ENCODE measurements at regions not wholly inside any gene's neighbourhood (a gene's known extent, or its start where the extent isn't known, plus 50 kb on each side); places are given as distances from the start of the nearest gene placed in this dataset.

GRCh38 chr1:116252271-116252670 is 120.8 kb upstream of the ATP1A1 start:
- no peaks in the 10 kb centered on the region for H3K27me3 ChIP-seq (replicated peaks; ENCODE audit: insufficient read depth, low read depth, low read length, poor library complexity)
- H3K4me1 ChIP-seq (ENCODE audit: insufficient read depth, low read length, poor library complexity, severe bottlenecking), result peaks cover 21% of the 10 kb centered on the region
- DNase-seq (ENCODE audit: low spot score), result no peak
- intact Hi-C loops (cut with micrococcal nuclease; ENCODE audit: unreplicated experiment), result no loop called here
- ChIA-PET CTCF (no interaction called here), POLR2A (ENCODE audit: low non-redundant PET) (no interaction called here)
- no peaks in the 10 kb centered on the region for H3K9me3 ChIP-seq (ENCODE audit: low read depth, low read length, poor library complexity, severe bottlenecking)
- TF ChIP-seq, protein P1, sequence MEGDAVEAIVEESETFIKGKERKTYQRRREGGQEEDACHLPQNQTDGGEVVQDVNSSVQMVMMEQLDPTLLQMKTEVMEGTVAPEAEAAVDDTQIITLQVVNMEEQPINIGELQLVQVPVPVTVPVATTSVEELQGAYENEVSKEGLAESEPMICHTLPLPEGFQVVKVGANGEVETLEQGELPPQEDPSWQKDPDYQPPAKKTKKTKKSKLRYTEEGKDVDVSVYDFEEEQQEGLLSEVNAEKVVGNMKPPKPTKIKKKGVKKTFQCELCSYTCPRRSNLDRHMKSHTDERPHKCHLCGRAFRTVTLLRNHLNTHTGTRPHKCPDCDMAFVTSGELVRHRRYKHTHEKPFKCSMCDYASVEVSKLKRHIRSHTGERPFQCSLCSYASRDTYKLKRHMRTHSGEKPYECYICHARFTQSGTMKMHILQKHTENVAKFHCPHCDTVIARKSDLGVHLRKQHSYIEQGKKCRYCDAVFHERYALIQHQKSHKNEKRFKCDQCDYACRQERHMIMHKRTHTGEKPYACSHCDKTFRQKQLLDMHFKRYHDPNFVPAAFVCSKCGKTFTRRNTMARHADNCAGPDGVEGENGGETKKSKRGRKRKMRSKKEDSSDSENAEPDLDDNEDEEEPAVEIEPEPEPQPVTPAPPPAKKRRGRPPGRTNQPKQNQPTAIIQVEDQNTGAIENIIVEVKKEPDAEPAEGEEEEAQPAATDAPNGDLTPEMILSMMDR (conservative IDR thresholded peaks at IDR 0.05; ENCODE audit: low read depth, low read length), result no peak
- TF ChIP-seq EZH2 (IDR thresholded peaks at IDR 0.05; ENCODE audit: borderline replicate concordance, low read depth, low read length, poor library complexity, severe bottlenecking), result no peak
- H3K36me3 ChIP-seq (ENCODE audit: insufficient read depth, low read length, poor library complexity, severe bottlenecking), result no peaks in the 10 kb centered on the region
- H3K4me3 ChIP-seq (ENCODE audit: low read depth, low read length, poor library complexity, severe bottlenecking), result no peak overlapping the region
- H3K27ac ChIP-seq (ENCODE audit: low read depth, low read length, poor library complexity, severe bottlenecking), result no peak overlapping the region
- no TSS peak for BruUV-seq (replicated peaks)

DNA sequence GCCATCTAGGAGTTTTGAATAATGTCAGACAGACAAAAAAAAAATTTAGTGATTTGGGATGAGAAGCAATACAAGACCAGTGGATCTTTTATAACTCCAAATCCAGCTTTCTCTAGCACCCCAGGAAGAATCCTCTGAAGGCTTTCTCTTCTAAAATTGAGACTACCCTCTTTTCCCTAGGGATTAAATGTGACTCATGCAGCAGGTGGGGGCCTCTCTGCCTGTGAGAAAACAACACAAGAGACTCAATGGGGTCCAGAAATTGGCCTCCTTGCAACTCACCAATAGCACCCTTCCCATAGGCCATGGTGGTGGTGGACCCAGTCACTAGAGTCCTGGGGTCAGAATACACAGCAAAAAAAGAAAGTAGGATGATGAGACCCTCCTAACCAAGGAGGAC is 120.3 kb upstream of the ATP1A1 start:
- H3K4me1 ChIP-seq (ENCODE audit: insufficient read depth, low read length, poor library complexity, severe bottlenecking), result peaks cover 21% of the 10 kb centered on the region
- ChIA-PET POLR2A (ENCODE audit: low non-redundant PET) (no interaction called here), CTCF (interaction anchor here (0.7 kb wide), 1 partner anchor 1970 kb away, joined by 3 read pairs; no protein-coding TSS in a partner anchor)
- no peak overlapping the region for H3K27ac ChIP-seq (ENCODE audit: low read depth, low read length, poor library complexity, severe bottlenecking)
- BruUV-seq (replicated peaks), result no TSS peak
- no peaks in the 10 kb centered on the region for H3K27me3 ChIP-seq (replicated peaks; ENCODE audit: insufficient read depth, low read depth, low read length, poor library complexity)
- no peak overlapping the region for H3K4me3 ChIP-seq (ENCODE audit: low read depth, low read length, poor library complexity, severe bottlenecking)
- no peaks in the 10 kb centered on the region for H3K9me3 ChIP-seq (ENCODE audit: low read depth, low read length, poor library complexity, severe bottlenecking)
- TF ChIP-seq, protein P1 (conservative IDR thresholded peaks at IDR 0.05; ENCODE audit: low read depth, low read length), result no peak
- no peak for TF ChIP-seq EZH2 (IDR thresholded peaks at IDR 0.05; ENCODE audit: borderline replicate concordance, low read depth, low read length, poor library complexity, severe bottlenecking)
- intact Hi-C loops (cut with micrococcal nuclease; ENCODE audit: unreplicated experiment), result no loop called here
- no peaks in the 10 kb centered on the region for H3K36me3 ChIP-seq (ENCODE audit: insufficient read depth, low read length, poor library complexity, severe bottlenecking)
- DNase-seq (ENCODE audit: low spot score), result peak; percentile 62

DNA sequence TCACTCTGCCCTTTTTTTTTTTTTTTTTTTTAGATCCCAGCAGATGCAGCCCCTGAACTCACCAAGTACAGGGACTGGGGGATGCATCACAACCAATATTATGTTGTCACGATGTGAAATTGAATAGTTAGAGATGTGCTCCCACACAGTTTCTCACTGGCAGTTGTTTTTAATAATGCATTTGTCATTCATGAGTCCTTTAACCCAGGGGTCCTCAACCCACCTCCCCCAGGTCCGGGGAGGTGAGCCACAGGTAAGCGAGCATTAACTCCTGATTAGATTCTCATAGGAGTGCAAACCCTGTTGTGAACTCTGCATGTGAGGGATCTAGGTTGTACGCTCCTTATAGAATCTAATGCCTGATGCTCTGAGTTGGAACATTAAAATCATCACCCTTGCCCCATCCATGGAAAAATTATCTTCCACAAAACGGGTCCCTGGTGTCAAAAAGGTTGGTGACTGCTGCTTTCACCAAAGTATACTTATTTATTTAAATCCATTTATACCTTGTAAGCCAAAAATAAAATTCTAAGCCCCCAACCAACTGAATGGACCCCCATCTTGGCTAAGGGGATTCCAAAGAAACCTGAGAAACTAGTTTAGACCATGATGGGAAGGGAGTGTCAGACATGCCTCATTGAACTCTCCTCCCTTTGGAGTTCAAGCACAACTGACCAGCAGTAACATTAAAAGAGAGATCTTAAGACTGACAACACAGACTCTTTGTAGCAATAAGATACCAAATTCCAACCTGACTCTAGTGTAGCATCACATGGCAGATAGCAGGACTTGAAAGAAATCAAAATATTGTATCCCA is 119.3 kb upstream of the ATP1A1 start:
- H3K27ac ChIP-seq (ENCODE audit: low read depth, low read length, poor library complexity, severe bottlenecking), result no peak overlapping the region
- intact Hi-C loops (cut with micrococcal nuclease; ENCODE audit: unreplicated experiment), result no loop called here
- ChIA-PET CTCF (no interaction called here), POLR2A (ENCODE audit: low non-redundant PET) (no interaction called here)
- no TSS peak for BruUV-seq (replicated peaks)
- H3K9me3 ChIP-seq (ENCODE audit: low read depth, low read length, poor library complexity, severe bottlenecking), result no peaks in the 10 kb centered on the region
- H3K36me3 ChIP-seq (ENCODE audit: insufficient read depth, low read length, poor library complexity, severe bottlenecking), result no peaks in the 10 kb centered on the region
- no peaks in the 10 kb centered on the region for H3K27me3 ChIP-seq (replicated peaks; ENCODE audit: insufficient read depth, low read depth, low read length, poor library complexity)
- no peak overlapping the region for H3K4me3 ChIP-seq (ENCODE audit: low read depth, low read length, poor library complexity, severe bottlenecking)
- no peak for DNase-seq (ENCODE audit: low spot score)
- no peak for TF ChIP-seq EZH2 (IDR thresholded peaks at IDR 0.05; ENCODE audit: borderline replicate concordance, low read depth, low read length, poor library complexity, severe bottlenecking)
- TF ChIP-seq, protein P1 (conservative IDR thresholded peaks at IDR 0.05; ENCODE audit: low read depth, low read length), result no peak
- peaks cover 21% of the 10 kb centered on the region for H3K4me1 ChIP-seq (ENCODE audit: insufficient read depth, low read length, poor library complexity, severe bottlenecking)
